Stomach (tissue), 8 donors: ENCODE measurements at regions not wholly inside any gene's neighbourhood (a gene's known extent, or its start where the extent isn't known, plus 50 kb on each side); places are given as distances from the start of the nearest gene placed in this dataset.

Experiments
- DNase-seq, 2 donors: peaks; one replicate each; pipeline versions ENCODE4 v3.0.0 to v3.0.0-alpha.2; 2013 to 2019
- H3K27ac ChIP-seq, 5 donors: fragments of 200-600 bp in 4 of 5; sonication (generic) in 4 of 5; one replicate each; pipeline ENCODE4 v1.5.1; 2013 to 2019; ENCODE audit warnings: mild to moderate bottlenecking in 1 of 5, moderate library complexity in 1 of 5
- H3K27me3 ChIP-seq, 3 donors: fragments of 200-600 bp; sonication (generic); one replicate each; pipeline ENCODE4 v1.5.1; 2017 to 2019; ENCODE audit warnings: mixed run types in 1 of 3
- H3K36me3 ChIP-seq, 4 donors: fragments of 200-600 bp; sonication (generic); 1 replicate in 3 of 4; 2 replicates in 1 of 4; pipeline ENCODE4 v1.5.1; 2016 to 2019
- H3K4me1 ChIP-seq, 4 donors: fragments of 200-600 bp; sonication (generic); one replicate each; pipeline ENCODE4 v1.5.1; 2016 to 2019
- H3K4me3 ChIP-seq, 4 donors: fragments of 200-600 bp; sonication (generic) in 3 of 4; one replicate each; pipeline ENCODE4 v1.5.1; 2016 to 2019; ENCODE audit warnings: mild to moderate bottlenecking in 1 of 4
- H3K9me3 ChIP-seq, 4 donors: fragments of 200-600 bp; sonication (generic); one replicate each; pipeline ENCODE4 v1.5.1; 2016 to 2019
- CTCF ChIP-seq, 7 experiments: fragments of 450-650 bp in 4 of 7; fragments of 200-600 bp in 3 of 7; sonication (generic) in 3 of 7; IDR thresholded peaks; one replicate each; pipeline ENCODE4 v1.5.1; 2016 to 2019; ENCODE audit warnings: antibody characterized with exemption in 7 of 7, control low read depth in 2 of 7, mild to moderate bottlenecking in 1 of 7
- EP300 ChIP-seq: sonication (generic); formaldehyde crosslinking; IDR thresholded peaks from one replicate; pipeline ENCODE4 v1.6.1; 2017; ENCODE audit warnings: antibody characterized with exemption
- POLR2A ChIP-seq, 4 donors: fragments of 450-650 bp; IDR thresholded peaks; one replicate each; pipeline ENCODE4 v1.6.1; 2016; ENCODE audit warnings: antibody characterized with exemption in 4 of 4, control low read depth in 2 of 4, mild to moderate bottlenecking in 1 of 4, moderate library complexity in 1 of 4
- POLR2AphosphoS5 ChIP-seq, 3 donors: sonication (generic); formaldehyde crosslinking; IDR thresholded peaks; one replicate each; pipeline ENCODE4 v1.6.1; 2016; ENCODE audit warnings: antibody characterized with exemption in 3 of 3
- WGBS, 5 donors: extraction: QIAGEN DNeasy Blood & Tissue Kit in 3 of 5; methylation state at CpG; one replicate each; pipeline versions ENCODE4 v1.1.5 to v1.1.7; 2013 to 2018; 5-methylcytosine and 5-hydroxymethylcytosine counted together
- intact Hi-C: fragments of 100-400 bp; cut with DNase I; formaldehyde crosslinking; loops from one replicate; pipeline ENCODE4 v1.15.1; 2023; ENCODE audit warnings: low total_unique reads
- donor health status: healthy with polysubstance abuse.
- donor health status: Bipolar disorder and iron deficiency.
- donor health status: healthy.

DNA sequence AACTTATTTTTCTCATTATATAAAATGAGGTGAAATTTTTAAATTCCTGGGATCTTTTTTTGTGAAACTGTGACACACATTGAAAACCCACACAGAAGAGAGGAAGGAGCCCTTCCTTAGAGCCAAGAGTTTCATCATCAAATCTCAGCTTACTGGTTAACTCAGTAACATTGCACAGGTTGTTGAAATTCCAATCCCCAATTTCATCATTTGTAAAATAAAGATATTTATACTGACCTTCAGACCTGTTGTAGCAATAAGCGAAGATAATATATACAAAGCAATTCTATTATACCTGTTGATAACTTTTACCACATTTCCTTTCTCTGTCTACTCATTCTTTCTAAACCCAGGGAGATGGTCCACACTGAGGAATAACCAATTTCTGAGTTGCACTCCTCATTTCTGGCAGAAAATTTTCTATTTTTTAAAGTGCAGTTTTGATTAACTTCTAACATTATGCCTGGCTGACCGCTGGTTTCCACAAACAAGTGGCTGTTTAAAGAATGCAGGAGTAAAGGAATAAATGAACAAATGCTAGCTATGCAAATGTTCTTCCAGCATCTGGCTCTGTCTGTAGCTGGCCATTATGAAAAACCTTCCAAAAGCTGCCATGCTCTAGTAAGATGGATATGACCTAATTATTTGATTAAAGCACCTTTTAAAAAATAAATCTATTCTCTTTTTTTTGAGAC, 105.7 kb upstream of the LINC00305 start:
- Histone ChIP-seq H3K36me3 (no peaks in the 10 kb centered on the region), H3K4me1 (no peaks in the 10 kb centered on the region), H3K27ac (no peak overlapping the region), H3K27me3 (no peaks in the 10 kb centered on the region), H3K9me3 (no peaks in the 10 kb centered on the region), H3K4me3 (no peak overlapping the region)
- no peak for TF ChIP-seq EP300
- TF ChIP-seq POLR2A (IDR thresholded peaks at IDR 0.05), result no peak
- no peak for TF ChIP-seq CTCF (IDR thresholded peaks at IDR 0.05)
- TF ChIP-seq POLR2AphosphoS5 (IDR thresholded peaks at IDR 0.05), result no peak
- intact Hi-C loops, result no loop called here
- DNase-seq, result no peak
- 63 to 88% (median 78%) methylated on average over 2 of the region's 2 CpGs for WGBS, 5 donors

DNA sequence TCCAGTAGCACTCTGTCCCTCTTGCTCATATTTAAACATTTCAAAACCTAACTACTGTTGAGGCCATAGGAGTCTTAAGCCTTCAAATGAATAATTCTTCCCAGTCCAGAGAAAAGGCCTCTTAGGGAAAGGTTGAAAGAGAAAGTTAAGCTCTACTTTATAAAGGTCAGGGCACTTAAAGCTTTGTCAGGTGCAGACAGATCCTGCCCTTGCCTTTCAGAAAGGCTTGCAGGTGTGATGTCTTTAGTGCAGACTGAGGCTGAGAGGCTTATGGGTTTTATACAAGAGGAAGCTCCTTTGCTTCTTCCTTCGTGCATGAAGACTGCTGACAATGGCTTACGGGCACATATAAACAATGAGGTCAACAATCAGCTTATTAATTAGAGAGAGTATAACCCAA, 105.0 kb upstream of the LINC00305 start:
- Histone ChIP-seq H3K27ac (no peak overlapping the region), H3K4me3 (no peak overlapping the region), H3K9me3 (no peaks in the 10 kb centered on the region), H3K27me3 (no peaks in the 10 kb centered on the region), H3K4me1 (no peaks in the 10 kb centered on the region), H3K36me3 (no peaks in the 10 kb centered on the region)
- no peak for DNase-seq
- intact Hi-C loops, result no loop called here
- 75 to 89% (median 82%) methylated on average over 2 of the region's 2 CpGs for WGBS, 5 donors
- TF ChIP-seq POLR2AphosphoS5 (IDR thresholded peaks at IDR 0.05), result no peak
- TF ChIP-seq POLR2A (IDR thresholded peaks at IDR 0.05), result no peak
- no peak for TF ChIP-seq EP300
- TF ChIP-seq CTCF (IDR thresholded peaks at IDR 0.05), result no peak

- Histone ChIP-seq H3K36me3 (no peaks in the 10 kb centered on the region), H3K4me1 (no peaks in the 10 kb centered on the region), H3K9me3 (no peaks in the 10 kb centered on the region), H3K27ac (no peak overlapping the region), H3K4me3 (no peak overlapping the region), H3K27me3 (no peaks in the 10 kb centered on the region)
- DNase-seq, result no peak
- intact Hi-C loops, result no loop called here
- no peak for TF ChIP-seq EP300
- no peak for TF ChIP-seq POLR2AphosphoS5 (IDR thresholded peaks at IDR 0.05)
- no peak for TF ChIP-seq POLR2A (IDR thresholded peaks at IDR 0.05)
- TF ChIP-seq CTCF (IDR thresholded peaks at IDR 0.05), result no peak
- 76 to 88% (median 85%) methylated on average over 4 of the region's 4 CpGs for WGBS, 5 donors
Measured at GRCh38 chr18:64253222-64253621, 104.3 kb upstream of the LINC00305 start.

GRCh38 chr18:64248836-64249235, 99.9 kb upstream of the LINC00305 start:
- Histone ChIP-seq H3K36me3 (no peaks in the 10 kb centered on the region), H3K27me3 (no peaks in the 10 kb centered on the region), H3K27ac (no peak overlapping the region), H3K9me3 (no peaks in the 10 kb centered on the region), H3K4me1 (no peaks in the 10 kb centered on the region), H3K4me3 (no peak overlapping the region)
- intact Hi-C loops, result no loop called here
- 55 to 65% (median 64%) methylated on average over 8 of the region's 8 CpGs for WGBS, 5 donors
- no peak for DNase-seq
- TF ChIP-seq EP300 (no peak), CTCF (IDR thresholded peaks at IDR 0.05) (no peak), POLR2A (IDR thresholded peaks at IDR 0.05) (no peak), POLR2AphosphoS5 (IDR thresholded peaks at IDR 0.05) (no peak)
